ENCODE measurements at regions not wholly inside any gene's neighbourhood (a gene's known extent, or its start where the extent isn't known, plus 50 kb on each side); places are given as distances from the start of the nearest gene placed in this dataset.
"Not testable (repeated sequence)": the region's sequence is repeated elsewhere in the genome, so short reads cannot be mapped to it uniquely, and the experiment has no call there.

- TF ChIP-seq CTCF (IDR thresholded peaks at IDR 0.05; ENCODE audit: borderline replicate concordance, control extremely low read depth, extremely low read depth, insufficient read depth, missing control alignments), result no peak
- DNase-seq (ENCODE audit: low spot score), result no peak
- in situ Hi-C loops (cut with MboI; ENCODE audit: low sequenced_read_pairs, unreplicated experiment), result no loop called here
Measured at GRCh38 chr6:48973491-48973890, 489.6 kb downstream of the MMUT start.

- no peak for TF ChIP-seq CTCF (IDR thresholded peaks at IDR 0.05; ENCODE audit: borderline replicate concordance, control extremely low read depth, extremely low read depth, insufficient read depth, missing control alignments)
- in situ Hi-C loops (cut with MboI; ENCODE audit: low sequenced_read_pairs, unreplicated experiment), result no loop called here
- DNase-seq (ENCODE audit: low spot score), result no peak
Measured at GRCh38 chr6:48961781-48962415, 501.2 kb downstream of the MMUT start.

DNA sequence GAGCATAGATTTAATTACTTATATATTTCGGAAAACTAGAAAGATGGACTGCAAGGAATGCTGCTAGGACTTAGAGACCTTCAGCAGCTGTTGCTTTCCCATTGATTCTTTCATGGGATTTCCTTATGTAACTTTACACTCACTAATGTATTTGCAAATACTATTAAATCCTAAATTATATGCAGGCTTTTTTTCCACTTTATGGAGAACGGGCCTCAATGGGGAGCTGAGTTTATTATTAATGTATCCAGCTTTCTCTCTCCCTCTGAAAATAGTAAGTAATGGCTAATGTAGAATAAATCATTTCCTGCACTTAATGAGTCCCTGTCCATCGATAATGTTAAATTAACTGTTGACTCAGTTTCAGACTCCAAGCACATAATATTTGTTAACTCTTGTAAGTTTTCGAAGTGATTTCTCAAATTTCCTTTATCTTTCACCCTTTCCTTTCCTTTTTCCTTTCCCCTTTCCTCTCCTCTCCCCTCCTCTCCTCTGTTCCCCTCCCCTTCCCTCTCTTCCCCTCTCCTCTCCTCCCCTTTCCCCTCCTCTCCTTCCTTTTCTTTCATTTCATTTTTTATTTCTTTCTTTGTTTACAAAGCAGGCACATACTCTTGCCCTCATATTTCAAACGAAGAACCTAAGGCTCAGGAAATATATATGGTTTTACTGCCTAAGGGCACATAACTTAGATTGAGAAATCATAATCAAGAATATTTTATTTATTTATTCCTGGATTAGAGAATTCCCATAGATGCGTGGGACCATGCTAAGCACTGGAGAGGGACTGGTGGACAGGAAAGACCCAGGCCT, 503.6 kb downstream of the MMUT start:
- no peak for TF ChIP-seq CTCF (IDR thresholded peaks at IDR 0.05; ENCODE audit: borderline replicate concordance, control extremely low read depth, extremely low read depth, insufficient read depth, missing control alignments)
- DNase-seq (ENCODE audit: low spot score), result no peak
- in situ Hi-C loops (cut with MboI; ENCODE audit: low sequenced_read_pairs, unreplicated experiment), result no loop called here

- TF ChIP-seq CTCF (IDR thresholded peaks at IDR 0.05; ENCODE audit: borderline replicate concordance, control extremely low read depth, extremely low read depth, insufficient read depth, missing control alignments), result no peak
- no peak for DNase-seq (ENCODE audit: low spot score)
- in situ Hi-C loops (cut with MboI; ENCODE audit: low sequenced_read_pairs, unreplicated experiment), result no loop called here
Measured at GRCh38 chr6:48957781-48958180, 505.3 kb downstream of the MMUT start.

DNA sequence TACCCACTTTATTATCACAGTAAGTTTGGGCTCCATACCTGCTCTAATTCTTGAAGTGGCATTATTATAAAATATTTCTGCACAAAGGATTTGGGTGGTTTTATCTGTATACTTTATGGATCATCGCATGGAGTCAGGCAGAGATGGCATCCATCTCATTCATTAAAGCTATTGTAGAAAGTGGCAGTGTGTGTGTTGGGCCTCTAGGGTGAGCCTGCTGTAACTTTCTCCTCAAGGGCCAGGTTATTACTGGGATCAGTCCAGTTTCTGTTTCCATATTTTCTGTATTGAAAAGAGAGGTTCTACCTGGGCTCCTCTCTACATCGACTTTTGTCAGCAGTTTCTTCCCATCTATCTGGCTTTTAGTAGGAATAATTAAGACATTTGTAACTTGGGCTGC, 511.1 kb downstream of the MMUT start:
- no peak for DNase-seq (ENCODE audit: low spot score)
- in situ Hi-C loops (cut with MboI; ENCODE audit: low sequenced_read_pairs, unreplicated experiment), result no loop called here
- TF ChIP-seq CTCF (IDR thresholded peaks at IDR 0.05; ENCODE audit: borderline replicate concordance, control extremely low read depth, extremely low read depth, insufficient read depth, missing control alignments), result no peak

GRCh38 chr6:48944276-48944675, 518.8 kb downstream of the MMUT start:
- DNase-seq (ENCODE audit: low spot score); in situ Hi-C loops (cut with MboI; ENCODE audit: low sequenced_read_pairs, unreplicated experiment): not testable (repeated sequence)

DNA sequence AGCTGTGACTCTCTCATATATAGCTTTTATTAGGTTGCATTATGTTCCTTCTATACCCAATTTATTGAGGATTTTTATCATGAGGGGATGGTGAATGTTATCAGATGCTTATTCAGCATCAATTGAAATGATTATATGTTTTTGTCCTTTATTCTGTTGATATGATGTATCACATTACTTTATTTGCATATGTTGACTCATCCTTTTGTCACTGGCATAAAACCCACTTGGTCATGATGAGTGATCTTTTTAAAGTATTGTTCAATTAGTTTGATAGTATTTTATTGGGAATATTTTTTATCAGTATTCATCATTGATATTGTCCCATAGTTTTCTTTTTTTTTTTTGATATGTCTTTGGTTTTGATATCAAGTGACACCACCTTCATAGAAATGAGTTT, 529.9 kb downstream of the MMUT start:
- in situ Hi-C loops (cut with MboI; ENCODE audit: low sequenced_read_pairs, unreplicated experiment), result no loop called here
- no peak for DNase-seq (ENCODE audit: low spot score)
- no peak for TF ChIP-seq CTCF (IDR thresholded peaks at IDR 0.05; ENCODE audit: borderline replicate concordance, control extremely low read depth, extremely low read depth, insufficient read depth, missing control alignments)

All from GM13976 (cell line).